Fibroblast of the aortic adventitia (primary cell): ENCODE measurements at regions not wholly inside any gene's neighbourhood (a gene's known extent, or its start where the extent isn't known, plus 50 kb on each side); places are given as distances from the start of the nearest gene placed in this dataset.

Experiments used
- DNase-seq: peaks from one replicate; pipeline ENCODE4 v3.0.0-alpha.2; 2010; ENCODE audit warnings: low read depth
- H3K4me3 ChIP-seq: 2 replicates; pipeline ENCODE4 v1.5.1; 2011; ENCODE audit warnings: low read depth, mild to moderate bottlenecking, control low read depth, low read length, moderate library complexity
- TF ChIP-seq, protein P1 (sequence below): IDR thresholded peaks from 2 replicates; pipeline ENCODE4 v1.5.1; 2011; ENCODE audit warnings: mild to moderate bottlenecking, low read length, control low read depth, inconsistent platforms; ENCODE audit not compliant: insufficient read depth

DNA sequence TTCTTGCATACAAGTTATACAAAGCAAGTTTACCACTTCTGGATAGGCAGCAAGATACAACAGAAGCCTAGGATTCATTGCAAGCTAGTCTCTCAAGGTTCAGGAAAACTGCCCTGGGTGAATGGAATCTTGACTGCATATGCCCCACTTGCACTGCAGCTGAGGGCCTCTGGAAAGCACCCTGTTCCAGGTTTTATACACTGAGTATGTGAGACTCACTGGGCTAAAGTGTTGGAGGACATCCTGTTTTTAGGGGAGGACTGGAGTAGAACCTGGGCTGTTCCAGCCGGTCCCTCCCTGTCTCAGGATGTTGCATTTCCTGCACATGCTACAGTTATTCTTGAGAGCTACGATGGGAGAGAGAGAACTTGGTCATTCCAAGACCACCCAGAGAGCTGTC, 168.5 kb upstream of the NUDT6 start:
- no peak overlapping the region for H3K4me3 ChIP-seq
- TF ChIP-seq, protein P1, sequence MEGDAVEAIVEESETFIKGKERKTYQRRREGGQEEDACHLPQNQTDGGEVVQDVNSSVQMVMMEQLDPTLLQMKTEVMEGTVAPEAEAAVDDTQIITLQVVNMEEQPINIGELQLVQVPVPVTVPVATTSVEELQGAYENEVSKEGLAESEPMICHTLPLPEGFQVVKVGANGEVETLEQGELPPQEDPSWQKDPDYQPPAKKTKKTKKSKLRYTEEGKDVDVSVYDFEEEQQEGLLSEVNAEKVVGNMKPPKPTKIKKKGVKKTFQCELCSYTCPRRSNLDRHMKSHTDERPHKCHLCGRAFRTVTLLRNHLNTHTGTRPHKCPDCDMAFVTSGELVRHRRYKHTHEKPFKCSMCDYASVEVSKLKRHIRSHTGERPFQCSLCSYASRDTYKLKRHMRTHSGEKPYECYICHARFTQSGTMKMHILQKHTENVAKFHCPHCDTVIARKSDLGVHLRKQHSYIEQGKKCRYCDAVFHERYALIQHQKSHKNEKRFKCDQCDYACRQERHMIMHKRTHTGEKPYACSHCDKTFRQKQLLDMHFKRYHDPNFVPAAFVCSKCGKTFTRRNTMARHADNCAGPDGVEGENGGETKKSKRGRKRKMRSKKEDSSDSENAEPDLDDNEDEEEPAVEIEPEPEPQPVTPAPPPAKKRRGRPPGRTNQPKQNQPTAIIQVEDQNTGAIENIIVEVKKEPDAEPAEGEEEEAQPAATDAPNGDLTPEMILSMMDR = no peak
- no peak for DNase-seq

DNA sequence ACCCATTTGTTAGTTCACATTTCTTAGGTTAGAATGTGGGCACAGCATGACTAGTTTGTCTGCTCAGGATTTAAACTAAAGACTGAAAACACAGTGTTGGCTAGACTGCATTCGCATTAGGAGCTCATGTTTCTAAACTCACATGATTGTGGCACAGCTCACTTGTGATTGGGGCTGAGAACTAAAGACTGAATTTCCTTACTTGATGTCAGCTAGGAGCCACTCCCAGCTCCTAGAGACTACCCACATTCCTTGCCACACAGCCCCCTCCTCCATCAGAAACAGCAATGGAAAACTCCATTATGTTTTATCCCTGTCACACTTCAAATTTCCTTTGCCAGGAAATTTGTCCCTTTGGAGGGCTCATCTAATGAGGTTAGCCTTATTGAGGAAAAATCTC, 170.2 kb upstream of the NUDT6 start:
- TF ChIP-seq, protein P1 = no peak
- no peak for DNase-seq
- no peak overlapping the region for H3K4me3 ChIP-seq

DNA sequence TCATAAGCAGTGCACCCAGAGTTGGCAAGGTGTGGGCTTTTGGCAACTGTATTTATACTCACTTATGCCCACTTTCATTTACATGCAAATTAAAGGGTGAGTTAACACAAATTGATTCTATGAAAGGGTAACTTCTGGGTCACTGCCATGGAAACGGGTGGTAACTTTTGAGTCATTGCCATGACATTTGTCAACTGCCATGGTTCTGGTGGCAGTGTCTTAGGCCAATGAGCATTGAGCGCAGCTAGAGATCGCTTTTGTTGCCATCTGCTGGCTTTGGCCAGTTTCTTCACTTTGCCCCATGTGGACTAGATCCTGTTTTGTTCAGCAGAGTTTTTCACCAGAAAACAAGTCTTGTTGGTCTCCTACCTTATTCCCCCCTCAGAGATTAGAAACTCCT, 170.8 kb upstream of the NUDT6 start:
- TF ChIP-seq, protein P1 = no peak
- H3K4me3 ChIP-seq = no peak overlapping the region
- DNase-seq = no peak

DNA sequence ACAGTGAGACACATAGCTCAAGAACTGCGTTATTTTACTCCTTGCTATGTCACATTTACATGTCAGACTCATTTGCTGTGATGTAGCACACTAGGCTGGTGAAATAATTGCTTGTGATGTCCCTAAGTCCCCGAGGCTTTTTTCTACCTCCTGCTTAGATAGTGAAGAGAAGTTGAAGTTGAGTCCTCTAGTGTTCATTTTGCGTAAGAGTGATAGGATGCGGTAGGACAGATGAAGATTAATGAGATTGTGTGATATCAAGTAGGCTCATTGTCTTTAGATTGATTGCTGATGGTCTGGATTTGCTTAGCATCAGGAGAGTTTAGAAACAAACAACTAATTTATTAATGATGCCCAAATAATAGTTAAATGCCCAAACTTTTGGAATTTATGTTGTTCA, 173.6 kb upstream of the NUDT6 start:
- no peak overlapping the region for H3K4me3 ChIP-seq
- TF ChIP-seq, protein P1 = peak; percentile 8
- no peak for DNase-seq

DNA sequence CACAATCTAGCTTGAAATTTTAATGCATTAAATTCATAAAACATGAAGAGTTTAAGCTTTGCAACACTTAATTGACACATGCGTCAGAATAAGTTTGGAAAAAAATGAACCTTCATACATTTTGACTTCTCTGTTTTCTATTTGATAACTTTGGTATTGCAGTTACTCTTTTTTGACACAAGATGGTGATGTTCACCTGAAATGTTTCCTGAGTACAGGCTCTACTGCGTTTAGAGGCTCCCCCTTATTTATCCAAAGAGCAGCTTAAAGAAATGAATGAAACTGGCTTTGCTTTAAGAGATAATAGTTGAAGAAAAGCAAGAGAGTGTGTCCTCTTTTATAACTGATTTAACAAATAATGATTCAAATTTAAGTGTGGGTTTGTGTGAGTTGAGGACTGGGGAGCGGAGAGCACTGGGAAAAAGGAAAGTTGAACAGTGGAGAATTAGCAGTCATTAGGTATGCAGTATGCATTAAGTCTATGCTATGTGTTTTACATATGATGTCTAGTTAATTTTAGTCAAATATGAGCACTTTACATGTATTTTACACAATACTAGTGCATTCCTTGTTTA, 180.6 kb upstream of the NUDT6 start:
- no peak overlapping the region for H3K4me3 ChIP-seq
- TF ChIP-seq, protein P1 = peak; percentile 65
- peak; percentile 78 for DNase-seq

DNA sequence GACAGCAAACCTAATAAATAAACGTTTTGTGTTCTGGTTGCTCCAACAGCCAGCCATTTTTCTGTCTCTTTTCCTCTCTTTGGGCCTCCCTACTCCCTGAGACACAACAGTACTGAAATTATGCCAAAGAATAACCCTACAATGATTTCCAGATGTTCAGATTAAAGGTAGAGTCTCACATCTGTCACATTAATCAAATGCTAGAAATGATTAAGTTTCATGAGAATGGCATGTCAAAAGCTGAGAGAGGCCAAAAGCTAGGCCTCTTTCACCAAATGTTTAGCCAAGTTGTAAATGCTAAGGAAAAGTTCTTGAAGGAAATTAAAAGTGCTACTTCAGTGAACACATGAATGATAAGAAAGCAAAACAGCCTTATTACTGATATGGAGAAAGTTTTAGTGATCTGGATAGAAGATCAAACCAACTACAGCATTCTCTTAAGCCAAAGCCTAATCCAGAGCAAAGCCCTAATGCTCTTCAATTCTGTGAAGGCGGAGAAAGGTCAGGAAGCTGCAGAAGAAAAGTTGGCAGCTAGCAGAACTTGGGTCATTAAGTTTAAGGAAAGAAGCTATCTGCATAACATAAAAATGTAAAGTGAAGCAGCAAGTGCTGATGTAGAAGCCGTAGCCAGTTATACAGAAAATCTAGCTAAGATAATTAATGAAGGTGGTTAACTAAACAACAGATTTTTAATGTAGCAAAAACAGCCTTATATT, 182.1 kb upstream of the NUDT6 start:
- DNase-seq = peak; percentile 87
- TF ChIP-seq, protein P1 = no peak
- no peak overlapping the region for H3K4me3 ChIP-seq
